NCI-H2029 treated with DMSO at 0.1 percent for 48 hours (cell line): ENCODE measurements at regions not wholly inside any gene's neighbourhood (a gene's known extent, or its start where the extent isn't known, plus 50 kb on each side); places are given as distances from the start of the nearest gene placed in this dataset.
"Not testable (repeated sequence)": the region's sequence is repeated elsewhere in the genome, so short reads cannot be mapped to it uniquely, and the experiment has no call there.

ENCODE experiments used
- DNase-seq: peaks from one replicate; lab custom pipeline; 2025; lab: John Stamatoyannopoulos, UW

GRCh38 chr12:105880824-105881388 is 257.8 kb downstream of the NUAK1 start:
- no peak for DNase-seq

- no peak for DNase-seq
These were observed 256.4 kb downstream of the NUAK1 start for GRCh38 chr12:105882404-105882803.

GRCh38 chr12:105887131-105887530 is 251.6 kb downstream of the NUAK1 start:
- no peak for DNase-seq

GRCh38 chr12:105888696-105889095 is 250.1 kb downstream of the NUAK1 start:
- no peak for DNase-seq

GRCh38 chr12:105892362-105892910 is 246.3 kb downstream of the NUAK1 start:
- no peak for DNase-seq

- DNase-seq: not testable (repeated sequence)
These were observed 243.4 kb downstream of the NUAK1 start for GRCh38 chr12:105895197-105895832.

- no peak for DNase-seq
These were observed 241.4 kb downstream of the NUAK1 start for GRCh38 chr12:105897311-105897725.

GRCh38 chr12:105898271-105898670 is 240.5 kb downstream of the NUAK1 start:
- not testable (repeated sequence) for DNase-seq

GRCh38 chr12:105899589-105899988 is 239.2 kb downstream of the NUAK1 start:
- DNase-seq: no peak

- no peak for DNase-seq
These were observed 232.2 kb downstream of the NUAK1 start for GRCh38 chr12:105906561-105906960.

- no peak for DNase-seq
These were observed 230.8 kb downstream of the NUAK1 start for GRCh38 chr12:105907982-105908381.

- DNase-seq: no peak
These were observed 228.7 kb downstream of the NUAK1 start for GRCh38 chr12:105910030-105910429.

- no peak for DNase-seq
These were observed 226.8 kb downstream of the NUAK1 start for GRCh38 chr12:105911966-105912365.

- DNase-seq: no peak
These were observed 225.7 kb downstream of the NUAK1 start for GRCh38 chr12:105912882-105913678.

GRCh38 chr12:105915997-105916759 is 222.6 kb downstream of the NUAK1 start:
- DNase-seq: no peak

GRCh38 chr12:105916760-105917039 is 222.1 kb downstream of the NUAK1 start:
- no peak for DNase-seq

GRCh38 chr12:105920161-105920684 is 218.5 kb downstream of the NUAK1 start:
- peak; percentile 87 for DNase-seq

GRCh38 chr12:105921055-105921454 is 217.7 kb downstream of the NUAK1 start:
- no peak for DNase-seq

GRCh38 chr12:105921872-105922669 is 216.7 kb downstream of the NUAK1 start:
- DNase-seq: no peak

GRCh38 chr12:105922670-105923102 is 216.1 kb downstream of the NUAK1 start:
- DNase-seq: no peak

- no peak for DNase-seq
These were observed 214.1 kb downstream of the NUAK1 start for GRCh38 chr12:105924526-105925208.
